Progenitor cell of endocrine pancreas (in vitro differentiated cells): ENCODE measurements at regions not wholly inside any gene's neighbourhood (a gene's known extent, or its start where the extent isn't known, plus 50 kb on each side); places are given as distances from the start of the nearest gene placed in this dataset.
A peak's percentile ranks its signal among the peaks of the same experiment; 100 is the strongest.

Source experiments
- DNase-seq: peaks from one replicate; pipeline ENCODE4 v3.0.0; 2021; ENCODE audit warnings: low spot score; ENCODE audit not compliant: unreplicated experiment
- H3K27ac Mint-ChIP-seq: 2 replicates; pipeline ENCODE4 v1.8.0; 2021; ENCODE audit warnings: mild to moderate bottlenecking, moderate library complexity, mixed read lengths
- H3K27me3 Mint-ChIP-seq: 2 replicates; pipeline ENCODE4 v1.8.0; 2021; ENCODE audit warnings: mixed read lengths
- H3K36me3 Mint-ChIP-seq: 2 replicates; pipeline ENCODE4 v1.8.0; 2022; ENCODE audit warnings: mixed read lengths; ENCODE audit not compliant: insufficient read depth
- H3K4me1 Mint-ChIP-seq: 2 replicates; pipeline ENCODE4 v1.8.0; 2021; ENCODE audit warnings: low read depth, mixed read lengths
- H3K4me3 Mint-ChIP-seq: 2 replicates; pipeline ENCODE4 v1.8.0; 2021; ENCODE audit warnings: low read depth, mild to moderate bottlenecking, moderate library complexity, mixed read lengths
- H3K9me3 Mint-ChIP-seq: 2 replicates; pipeline ENCODE4 v1.8.0; 2021; ENCODE audit warnings: low read depth, mixed read lengths
- CTCF ChIP-seq: fragments of 200-600 bp; sonication (generic); IDR thresholded peaks from one replicate; pipeline ENCODE4 v1.5.0; 2021; ENCODE audit warnings: antibody characterized with exemption, mild to moderate bottlenecking; ENCODE audit not compliant: unreplicated experiment

GRCh38 chr21:16179773-16180172 lies 450.0 kb downstream of the USP25 start:
- no peak for DNase-seq
- Mint-ChIP-seq H3K9me3 (no peaks in the 10 kb centered on the region), H3K36me3 (no peaks in the 10 kb centered on the region), H3K27ac (peak overlapping the region; percentile 17), H3K4me1 (peaks cover 24% of the 10 kb centered on the region), H3K27me3 (no peaks in the 10 kb centered on the region), H3K4me3 (peak overlapping the region; percentile 45)
- no peak for TF ChIP-seq CTCF

- H3K36me3 Mint-ChIP-seq = no peaks in the 10 kb centered on the region
- H3K4me1 Mint-ChIP-seq = peaks cover 24% of the 10 kb centered on the region
- no peak for DNase-seq
- no peak for TF ChIP-seq CTCF
- H3K27ac Mint-ChIP-seq = peak overlapping the region; percentile 70
- no peaks in the 10 kb centered on the region for H3K27me3 Mint-ChIP-seq
- H3K4me3 Mint-ChIP-seq = no peak overlapping the region
- no peaks in the 10 kb centered on the region for H3K9me3 Mint-ChIP-seq
Observed at GRCh38 chr21:16180614-16181013, 450.8 kb downstream of the USP25 start.

- H3K27ac Mint-ChIP-seq = no peak overlapping the region
- DNase-seq = no peak
- no peak for TF ChIP-seq CTCF
- H3K36me3 Mint-ChIP-seq = no peaks in the 10 kb centered on the region
- H3K4me1 Mint-ChIP-seq = peaks cover 24% of the 10 kb centered on the region
- no peaks in the 10 kb centered on the region for H3K27me3 Mint-ChIP-seq
- H3K9me3 Mint-ChIP-seq = no peaks in the 10 kb centered on the region
- no peak overlapping the region for H3K4me3 Mint-ChIP-seq
Observed at GRCh38 chr21:16181018-16181417, 451.2 kb downstream of the USP25 start.

GRCh38 chr21:16185766-16186165 lies 456.0 kb downstream of the USP25 start:
- Mint-ChIP-seq H3K4me3 (no peak overlapping the region), H3K36me3 (peaks cover 1% of the 10 kb centered on the region), H3K27me3 (no peaks in the 10 kb centered on the region), H3K27ac (no peak overlapping the region), H3K4me1 (peaks cover 14% of the 10 kb centered on the region), H3K9me3 (peaks cover 3% of the 10 kb centered on the region)
- no peak for TF ChIP-seq CTCF
- DNase-seq = no peak

GRCh38 chr21:16186742-16187141 lies 457.0 kb downstream of the USP25 start:
- DNase-seq = no peak
- H3K27me3 Mint-ChIP-seq = no peaks in the 10 kb centered on the region
- H3K4me1 Mint-ChIP-seq = peaks cover 11% of the 10 kb centered on the region
- peaks cover 7% of the 10 kb centered on the region for H3K9me3 Mint-ChIP-seq
- no peak for TF ChIP-seq CTCF
- peaks cover 1% of the 10 kb centered on the region for H3K36me3 Mint-ChIP-seq
- no peak overlapping the region for H3K4me3 Mint-ChIP-seq
- no peak overlapping the region for H3K27ac Mint-ChIP-seq
